Tibial nerve (tissue), 3 donors: ENCODE measurements at regions not wholly inside any gene's neighbourhood (a gene's known extent, or its start where the extent isn't known, plus 50 kb on each side); places are given as distances from the start of the nearest gene placed in this dataset.

Experiments used
- POLR2A ChIP-seq, 2 donors: fragments of 450-650 bp; IDR thresholded peaks; one replicate each; pipeline ENCODE4 v1.6.1; 2017; ENCODE audit warnings: antibody characterized with exemption in 2 of 2, mild to moderate bottlenecking in 2 of 2, moderate library complexity in 2 of 2
- TF ChIP-seq, protein P1 (sequence below), 5 experiments: fragments of 200-600 bp in 3 of 5; fragments of 450-650 bp in 2 of 5; sonication (generic) in 3 of 5; IDR thresholded peaks; one replicate each; pipeline ENCODE4 v1.5.1; 2016 to 2019; ENCODE audit warnings: antibody characterized with exemption in 5 of 5, mild to moderate bottlenecking in 3 of 5, moderate library complexity in 2 of 5

DNA sequence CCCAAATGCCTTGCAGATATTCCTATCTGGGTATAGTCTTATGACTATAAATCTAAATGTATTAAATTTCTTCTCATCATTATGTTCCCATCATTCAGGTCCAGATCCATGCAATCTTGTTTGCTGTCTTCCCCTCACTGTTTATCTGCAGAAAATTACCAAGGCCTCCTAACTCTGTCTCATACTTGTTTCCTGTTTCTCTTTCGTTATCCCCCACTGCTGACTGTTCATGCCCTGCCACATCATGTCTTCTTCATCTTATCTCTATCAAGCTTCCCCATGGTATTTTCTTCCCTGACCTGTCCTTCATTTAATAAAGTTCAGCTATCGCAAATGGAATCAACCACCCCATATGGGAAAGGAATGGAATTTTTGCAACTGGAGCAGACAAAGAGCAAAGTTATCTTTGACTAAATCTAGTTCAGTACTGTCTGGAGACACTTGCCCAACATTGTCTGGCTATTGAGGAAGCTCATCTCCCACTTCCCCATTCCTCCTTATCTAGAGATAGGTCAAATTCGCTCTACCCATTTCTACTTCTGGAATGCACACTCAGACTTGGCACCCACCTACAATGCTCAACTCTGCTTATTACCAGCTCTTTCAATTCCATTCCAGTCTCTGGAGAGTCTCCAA lies 1358.1 kb downstream of the EFNB2 start:
- TF ChIP-seq, protein P1, sequence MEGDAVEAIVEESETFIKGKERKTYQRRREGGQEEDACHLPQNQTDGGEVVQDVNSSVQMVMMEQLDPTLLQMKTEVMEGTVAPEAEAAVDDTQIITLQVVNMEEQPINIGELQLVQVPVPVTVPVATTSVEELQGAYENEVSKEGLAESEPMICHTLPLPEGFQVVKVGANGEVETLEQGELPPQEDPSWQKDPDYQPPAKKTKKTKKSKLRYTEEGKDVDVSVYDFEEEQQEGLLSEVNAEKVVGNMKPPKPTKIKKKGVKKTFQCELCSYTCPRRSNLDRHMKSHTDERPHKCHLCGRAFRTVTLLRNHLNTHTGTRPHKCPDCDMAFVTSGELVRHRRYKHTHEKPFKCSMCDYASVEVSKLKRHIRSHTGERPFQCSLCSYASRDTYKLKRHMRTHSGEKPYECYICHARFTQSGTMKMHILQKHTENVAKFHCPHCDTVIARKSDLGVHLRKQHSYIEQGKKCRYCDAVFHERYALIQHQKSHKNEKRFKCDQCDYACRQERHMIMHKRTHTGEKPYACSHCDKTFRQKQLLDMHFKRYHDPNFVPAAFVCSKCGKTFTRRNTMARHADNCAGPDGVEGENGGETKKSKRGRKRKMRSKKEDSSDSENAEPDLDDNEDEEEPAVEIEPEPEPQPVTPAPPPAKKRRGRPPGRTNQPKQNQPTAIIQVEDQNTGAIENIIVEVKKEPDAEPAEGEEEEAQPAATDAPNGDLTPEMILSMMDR (IDR thresholded peaks at IDR 0.05), result no peak
- TF ChIP-seq POLR2A (IDR thresholded peaks at IDR 0.05), result no peak
